Suppressor macrophage treated with lipopolysaccharide for 4 hours (primary cell): ENCODE measurements at regions not wholly inside any gene's neighbourhood (a gene's known extent, or its start where the extent isn't known, plus 50 kb on each side); places are given as distances from the start of the nearest gene placed in this dataset.

Experiments used
- DNase-seq: peaks from one replicate; pipeline ENCODE4 v3.0.0-alpha.2; 2020

- DNase-seq: no peak
Measured at GRCh38 chr4:152269448-152270191, 266.3 kb downstream of the FBXW7 start.

- DNase-seq: no peak
Measured at GRCh38 chr4:152267811-152268210, 268.1 kb downstream of the FBXW7 start.

- DNase-seq: no peak
Measured at GRCh38 chr4:152266831-152267480, 268.9 kb downstream of the FBXW7 start.

GRCh38 chr4:152265149-152265621, 270.7 kb downstream of the FBXW7 start:
- no peak for DNase-seq

- no peak for DNase-seq
Measured at GRCh38 chr4:152264106-152264505, 271.8 kb downstream of the FBXW7 start.

GRCh38 chr4:152259866-152260265, 276.0 kb downstream of the FBXW7 start:
- no peak for DNase-seq

- DNase-seq: no peak
Measured at GRCh38 chr4:152258804-152259708, 276.8 kb downstream of the FBXW7 start.

- no peak for DNase-seq
Measured at GRCh38 chr4:152258391-152258790, 277.5 kb downstream of the FBXW7 start.

GRCh38 chr4:152257601-152258066, 278.3 kb downstream of the FBXW7 start:
- peak; percentile 38 for DNase-seq

- no peak for DNase-seq
Measured at GRCh38 chr4:152256996-152257395, 278.9 kb downstream of the FBXW7 start.

GRCh38 chr4:152255437-152255836, 280.5 kb downstream of the FBXW7 start:
- peak; percentile 14 for DNase-seq

- no peak for DNase-seq
Measured at GRCh38 chr4:152248347-152248746, 287.5 kb downstream of the FBXW7 start.

- no peak for DNase-seq
Measured at GRCh38 chr4:152247271-152247975, 288.5 kb downstream of the FBXW7 start.

GRCh38 chr4:152246659-152247058, 289.2 kb downstream of the FBXW7 start:
- DNase-seq: no peak

- no peak for DNase-seq
Measured at GRCh38 chr4:152245680-152246079, 290.2 kb downstream of the FBXW7 start.

GRCh38 chr4:152244659-152245058, 291.2 kb downstream of the FBXW7 start:
- DNase-seq: no peak

GRCh38 chr4:152243896-152244595, 291.8 kb downstream of the FBXW7 start:
- DNase-seq: peak; percentile 49

GRCh38 chr4:152243206-152243605, 292.7 kb downstream of the FBXW7 start:
- no peak for DNase-seq

- no peak for DNase-seq
Measured at GRCh38 chr4:152240232-152240631, 295.7 kb downstream of the FBXW7 start.

- DNase-seq: no peak
Measured at GRCh38 chr4:152239216-152239615, 296.7 kb downstream of the FBXW7 start.

- DNase-seq: no peak
Measured at GRCh38 chr4:152236519-152237056, 299.3 kb downstream of the FBXW7 start.

GRCh38 chr4:152235718-152236117, 300.2 kb downstream of the FBXW7 start:
- no peak for DNase-seq
